Epithelial cell of esophagus (primary cell): ENCODE measurements at regions not wholly inside any gene's neighbourhood (a gene's known extent, or its start where the extent isn't known, plus 50 kb on each side); places are given as distances from the start of the nearest gene placed in this dataset.
"Not testable (repeated sequence)": the region's sequence is repeated elsewhere in the genome, so short reads cannot be mapped to it uniquely, and the experiment has no call there.

Experiments
- DNase-seq: peaks from one replicate; pipeline ENCODE4 v3.0.0; 2010; ENCODE audit warnings: low read depth
- H3K4me3 ChIP-seq: 2 replicates; pipeline ENCODE4 v1.5.1; 2011; ENCODE audit warnings: mild to moderate bottlenecking, low read length, control low read depth
- CTCF ChIP-seq: IDR thresholded peaks from 2 replicates; pipeline ENCODE4 v1.5.1; 2011; ENCODE audit warnings: low read depth, mild to moderate bottlenecking, low read length, control low read depth, inconsistent platforms; ENCODE audit not compliant: insufficient read depth; ENCODE audit errors: missing control alignments

GRCh38 chr7:138204982-138205298, 128.7 kb downstream of the AKR1D1 start:
- no peak for TF ChIP-seq CTCF
- no peak for DNase-seq
- no peak overlapping the region for H3K4me3 ChIP-seq

- no peak overlapping the region for H3K4me3 ChIP-seq
- TF ChIP-seq CTCF = no peak
- DNase-seq = no peak
Observed at GRCh38 chr7:138205614-138206150, 129.4 kb downstream of the AKR1D1 start.

GRCh38 chr7:138207555-138207971, 131.3 kb downstream of the AKR1D1 start:
- no peak overlapping the region for H3K4me3 ChIP-seq
- no peak for DNase-seq
- no peak for TF ChIP-seq CTCF

GRCh38 chr7:138208142-138208570, 131.9 kb downstream of the AKR1D1 start:
- H3K4me3 ChIP-seq = no peak overlapping the region
- no peak for DNase-seq
- TF ChIP-seq CTCF = no peak

GRCh38 chr7:138208864-138209263, 132.6 kb downstream of the AKR1D1 start:
- TF ChIP-seq CTCF = no peak
- H3K4me3 ChIP-seq = no peak overlapping the region
- DNase-seq = no peak

GRCh38 chr7:138212314-138212713, 136.1 kb downstream of the AKR1D1 start:
- no peak for TF ChIP-seq CTCF
- DNase-seq = no peak

GRCh38 chr7:138214926-138215325, 138.7 kb downstream of the AKR1D1 start:
- TF ChIP-seq CTCF = no peak
- H3K4me3 ChIP-seq = no peak overlapping the region
- DNase-seq = no peak

More at GRCh38 chr7:138212314-138212713, 136.1 kb downstream of the AKR1D1 start:
- H3K4me3 ChIP-seq = no peak overlapping the region

GRCh38 chr7:138220321-138220720, 144.1 kb downstream of the AKR1D1 start:
- not testable (repeated sequence) for H3K4me3 ChIP-seq, DNase-seq

GRCh38 chr7:138221388-138221787, 145.1 kb downstream of the AKR1D1 start:
- DNase-seq, H3K4me3 ChIP-seq: not testable (repeated sequence)
